GM18499 (cell line): ENCODE measurements at regions not wholly inside any gene's neighbourhood (a gene's known extent, or its start where the extent isn't known, plus 50 kb on each side); places are given as distances from the start of the nearest gene placed in this dataset.

Experiments
- ATAC-seq: cut with Tn5 transposase; IDR thresholded peaks from one replicate; pipeline ENCODE4 v1.9.1; 2021; ENCODE audit warnings: moderate number of reproducible peaks; ENCODE audit not compliant: insufficient read depth, unreplicated experiment

GRCh38 chr4:32148111-32148666 lies 1428.0 kb downstream of the PCDH7 start:
- no peak for ATAC-seq

- no peak for ATAC-seq
Observed at GRCh38 chr4:32158961-32159360, 1438.8 kb downstream of the PCDH7 start.

GRCh38 chr4:32161392-32161791 lies 1441.2 kb downstream of the PCDH7 start:
- ATAC-seq = no peak

- no peak for ATAC-seq
Observed at GRCh38 chr4:32163125-32163524, 1443.0 kb downstream of the PCDH7 start.

GRCh38 chr4:32169841-32170240 lies 1449.7 kb downstream of the PCDH7 start:
- no peak for ATAC-seq

- no peak for ATAC-seq
Observed at GRCh38 chr4:32172086-32172485, 1451.9 kb downstream of the PCDH7 start.

GRCh38 chr4:32172761-32173160 lies 1452.6 kb downstream of the PCDH7 start:
- no peak for ATAC-seq

GRCh38 chr4:32180086-32180485 lies 1459.9 kb downstream of the PCDH7 start:
- ATAC-seq = no peak

- no peak for ATAC-seq
Observed at GRCh38 chr4:32184186-32184585, 1464.0 kb downstream of the PCDH7 start.

- ATAC-seq = no peak
Observed at GRCh38 chr4:32189130-32189529, 1469.0 kb downstream of the PCDH7 start.

- no peak for ATAC-seq
Observed at GRCh38 chr4:32189788-32190187, 1469.6 kb downstream of the PCDH7 start.

- no peak for ATAC-seq
Observed at GRCh38 chr4:32191961-32192360, 1471.8 kb downstream of the PCDH7 start.

- no peak for ATAC-seq
Observed at GRCh38 chr4:32192363-32192762, 1472.2 kb downstream of the PCDH7 start.

GRCh38 chr4:32192991-32193390 lies 1472.8 kb downstream of the PCDH7 start:
- no peak for ATAC-seq

- no peak for ATAC-seq
Observed at GRCh38 chr4:32196950-32197688, 1477.0 kb downstream of the PCDH7 start.

GRCh38 chr4:32199639-32200038 lies 1479.5 kb downstream of the PCDH7 start:
- no peak for ATAC-seq

- ATAC-seq = no peak
Observed at GRCh38 chr4:32203340-32203739, 1483.2 kb downstream of the PCDH7 start.

GRCh38 chr4:32206756-32207155 lies 1486.6 kb downstream of the PCDH7 start:
- ATAC-seq = no peak

- ATAC-seq = no peak
Observed at GRCh38 chr4:32207456-32207855, 1487.3 kb downstream of the PCDH7 start.

GRCh38 chr4:32215277-32215676 lies 1495.1 kb downstream of the PCDH7 start:
- ATAC-seq = no peak

GRCh38 chr4:32216502-32216901 lies 1496.3 kb downstream of the PCDH7 start:
- no peak for ATAC-seq
